NCI-H1105 treated with DMSO at 0.1 percent for 48 hours (cell line): ENCODE measurements at regions not wholly inside any gene's neighbourhood (a gene's known extent, or its start where the extent isn't known, plus 50 kb on each side); places are given as distances from the start of the nearest gene placed in this dataset.

Experiments used
- DNase-seq: peaks from one replicate; lab custom pipeline; 2025; lab: John Stamatoyannopoulos, UW

- DNase-seq: no peak
Measured at GRCh38 chr5:2185646-2186471, 303.1 kb upstream of the IRX4 start.

GRCh38 chr5:2184563-2185540, 302.1 kb upstream of the IRX4 start:
- DNase-seq: no peak

- DNase-seq: no peak
Measured at GRCh38 chr5:2184026-2184366, 301.3 kb upstream of the IRX4 start.

GRCh38 chr5:2183154-2184025, 300.7 kb upstream of the IRX4 start:
- DNase-seq: no peak

- no peak for DNase-seq
Measured at GRCh38 chr5:2182020-2182419, 299.3 kb upstream of the IRX4 start.

GRCh38 chr5:2181557-2181956, 298.8 kb upstream of the IRX4 start:
- no peak for DNase-seq

GRCh38 chr5:2181149-2181548, 298.4 kb upstream of the IRX4 start:
- no peak for DNase-seq

- no peak for DNase-seq
Measured at GRCh38 chr5:2180456-2180855, 297.7 kb upstream of the IRX4 start.

GRCh38 chr5:2179861-2180260, 297.1 kb upstream of the IRX4 start:
- no peak for DNase-seq

- no peak for DNase-seq
Measured at GRCh38 chr5:2178528-2178927, 295.8 kb upstream of the IRX4 start.

- no peak for DNase-seq
Measured at GRCh38 chr5:2178071-2178477, 295.3 kb upstream of the IRX4 start.

- no peak for DNase-seq
Measured at GRCh38 chr5:2177244-2177643, 294.5 kb upstream of the IRX4 start.

GRCh38 chr5:2176581-2176980, 293.9 kb upstream of the IRX4 start:
- no peak for DNase-seq

GRCh38 chr5:2175842-2176404, 293.2 kb upstream of the IRX4 start:
- DNase-seq: no peak

GRCh38 chr5:2175041-2175440, 292.3 kb upstream of the IRX4 start:
- DNase-seq: no peak

- no peak for DNase-seq
Measured at GRCh38 chr5:2174538-2174937, 291.8 kb upstream of the IRX4 start.

- DNase-seq: peak; percentile 47
Measured at GRCh38 chr5:2173151-2173834, 290.6 kb upstream of the IRX4 start.

- no peak for DNase-seq
Measured at GRCh38 chr5:2172471-2172870, 289.7 kb upstream of the IRX4 start.

- DNase-seq: no peak
Measured at GRCh38 chr5:2170761-2171160, 288.0 kb upstream of the IRX4 start.

GRCh38 chr5:2169850-2170760, 287.4 kb upstream of the IRX4 start:
- peak; percentile 11 for DNase-seq
